GM12892 (cell line): ENCODE measurements at regions not wholly inside any gene's neighbourhood (a gene's known extent, or its start where the extent isn't known, plus 50 kb on each side); places are given as distances from the start of the nearest gene placed in this dataset.

Experiments used
- DNase-seq: peaks from one replicate; pipeline ENCODE4 v3.0.0; 2011; ENCODE audit not compliant: insufficient read length
- FAIRE-seq: peaks from 2 replicates; lab custom pipeline; 2011; peaks lifted over from hg19 to GRCh38; lab: Jason Lieb, UNC
- POLR2A ChIP-seq: IDR thresholded peaks from 2 replicates; pipeline ENCODE4 v1.6.1; 2011; ENCODE audit warnings: low read depth, low read length, control low read depth
- POLR2AphosphoS5 ChIP-seq: IDR thresholded peaks from 2 replicates; pipeline ENCODE4 v1.6.1; 2011; ENCODE audit warnings: low read depth, low read length, control low read depth
- TAF1 ChIP-seq: IDR thresholded peaks from 2 replicates; pipeline ENCODE4 v1.6.1; 2011; ENCODE audit warnings: low read depth, mild to moderate bottlenecking, control low read depth, low read length, borderline replicate concordance

GRCh38 chr3:124172283-124172682 is 180.4 kb upstream of the ROPN1 start:
- no peak for TF ChIP-seq TAF1
- TF ChIP-seq POLR2A: no peak
- TF ChIP-seq POLR2AphosphoS5: no peak
- FAIRE-seq (no peak), DNase-seq (no peak)

GRCh38 chr3:124172816-124173215 is 180.9 kb upstream of the ROPN1 start:
- TF ChIP-seq TAF1: no peak
- no peak for TF ChIP-seq POLR2A
- TF ChIP-seq POLR2AphosphoS5: no peak

GRCh38 chr3:124174476-124174875 is 182.6 kb upstream of the ROPN1 start:
- no peak for FAIRE-seq

More at GRCh38 chr3:124172816-124173215, 180.9 kb upstream of the ROPN1 start:
- DNase-seq: no peak
- no peak for FAIRE-seq

GRCh38 chr3:124174910-124175874 is 183.3 kb upstream of the ROPN1 start:
- FAIRE-seq: no peak
- no peak for DNase-seq
- TF ChIP-seq POLR2AphosphoS5 (no peak), POLR2A (no peak), TAF1 (no peak)

More at GRCh38 chr3:124174476-124174875, 182.6 kb upstream of the ROPN1 start:
- DNase-seq: no peak
- TF ChIP-seq POLR2AphosphoS5 (no peak), TAF1 (no peak), POLR2A (no peak)

- FAIRE-seq: no peak
- no peak for TF ChIP-seq POLR2A
- DNase-seq: no peak
Observed at GRCh38 chr3:124177071-124177470, 185.1 kb upstream of the ROPN1 start.

GRCh38 chr3:124178531-124178930 is 186.6 kb upstream of the ROPN1 start:
- no peak for TF ChIP-seq POLR2AphosphoS5
- TF ChIP-seq POLR2A: no peak
- TF ChIP-seq TAF1: no peak
- no peak for DNase-seq
- FAIRE-seq: no peak

GRCh38 chr3:124200407-124200806 is 208.5 kb upstream of the ROPN1 start:
- TF ChIP-seq POLR2AphosphoS5 (no peak), POLR2A (no peak), TAF1 (no peak)
- DNase-seq: no peak
- FAIRE-seq: no peak

- TF ChIP-seq TAF1 (no peak), POLR2A (no peak), POLR2AphosphoS5 (no peak)
- FAIRE-seq (no peak), DNase-seq (no peak)
Observed at GRCh38 chr3:124201226-124201625, 209.3 kb upstream of the ROPN1 start.

- DNase-seq (no peak), FAIRE-seq (peak; percentile 36)
- no peak for TF ChIP-seq TAF1
- no peak for TF ChIP-seq POLR2AphosphoS5
- no peak for TF ChIP-seq POLR2A
Observed at GRCh38 chr3:124201786-124202185, 209.9 kb upstream of the ROPN1 start.

- FAIRE-seq (no peak), DNase-seq (no peak)
- TF ChIP-seq TAF1: no peak
- no peak for TF ChIP-seq POLR2A
- TF ChIP-seq POLR2AphosphoS5: no peak
Observed at GRCh38 chr3:124202754-124203153, 210.8 kb upstream of the ROPN1 start.

- TF ChIP-seq TAF1 (no peak), POLR2A (no peak), POLR2AphosphoS5 (no peak)
- no peak for DNase-seq
- FAIRE-seq: no peak
Observed at GRCh38 chr3:124203292-124203691, 211.4 kb upstream of the ROPN1 start.

GRCh38 chr3:124206225-124207055 is 214.5 kb upstream of the ROPN1 start:
- DNase-seq: no peak
- FAIRE-seq: peak; percentile 65
- no peak for TF ChIP-seq TAF1
- TF ChIP-seq POLR2AphosphoS5: no peak
- TF ChIP-seq POLR2A: no peak
